Uterus (tissue), 2 donors: ENCODE measurements at regions not wholly inside any gene's neighbourhood (a gene's known extent, or its start where the extent isn't known, plus 50 kb on each side); places are given as distances from the start of the nearest gene placed in this dataset.

Source experiments
- CTCF ChIP-seq, 4 experiments: fragments of 200-600 bp in 2 of 4; fragments of 450-650 bp in 2 of 4; sonication (generic) in 2 of 4; IDR thresholded peaks; one replicate each; pipeline ENCODE4 v1.5.1; 2016 to 2019; ENCODE audit warnings: antibody characterized with exemption in 4 of 4, mild to moderate bottlenecking in 2 of 4, moderate library complexity in 1 of 4
- POLR2A ChIP-seq, 2 donors: fragments of 450-650 bp; IDR thresholded peaks; one replicate each; pipeline ENCODE4 v1.6.1; 2016; ENCODE audit warnings: antibody characterized with exemption in 2 of 2, mild to moderate bottlenecking in 1 of 2, moderate library complexity in 1 of 2

GRCh38 chr5:2523180-2523579, 228.3 kb downstream of the IRX2 start:
- TF ChIP-seq CTCF (IDR thresholded peaks at IDR 0.05) (no peak), POLR2A (IDR thresholded peaks at IDR 0.05) (no peak)
